Body of pancreas (tissue), 4 donors: ENCODE measurements at regions not wholly inside any gene's neighbourhood (a gene's known extent, or its start where the extent isn't known, plus 50 kb on each side); places are given as distances from the start of the nearest gene placed in this dataset.

ENCODE experiments used
- POLR2A ChIP-seq, 3 donors: fragments of 450-650 bp; IDR thresholded peaks; one replicate each; pipeline ENCODE4 v1.6.1; 2016; ENCODE audit warnings: antibody characterized with exemption in 3 of 3, mild to moderate bottlenecking in 2 of 3
- TF ChIP-seq, protein P1 (sequence below), 7 experiments: fragments of 450-650 bp in 4 of 7; fragments of 200-600 bp in 3 of 7; sonication (generic) in 3 of 7; IDR thresholded peaks; one replicate each; pipeline ENCODE4 v1.5.1; 2016 to 2019; ENCODE audit warnings: antibody characterized with exemption in 7 of 7

- TF ChIP-seq, protein P1, sequence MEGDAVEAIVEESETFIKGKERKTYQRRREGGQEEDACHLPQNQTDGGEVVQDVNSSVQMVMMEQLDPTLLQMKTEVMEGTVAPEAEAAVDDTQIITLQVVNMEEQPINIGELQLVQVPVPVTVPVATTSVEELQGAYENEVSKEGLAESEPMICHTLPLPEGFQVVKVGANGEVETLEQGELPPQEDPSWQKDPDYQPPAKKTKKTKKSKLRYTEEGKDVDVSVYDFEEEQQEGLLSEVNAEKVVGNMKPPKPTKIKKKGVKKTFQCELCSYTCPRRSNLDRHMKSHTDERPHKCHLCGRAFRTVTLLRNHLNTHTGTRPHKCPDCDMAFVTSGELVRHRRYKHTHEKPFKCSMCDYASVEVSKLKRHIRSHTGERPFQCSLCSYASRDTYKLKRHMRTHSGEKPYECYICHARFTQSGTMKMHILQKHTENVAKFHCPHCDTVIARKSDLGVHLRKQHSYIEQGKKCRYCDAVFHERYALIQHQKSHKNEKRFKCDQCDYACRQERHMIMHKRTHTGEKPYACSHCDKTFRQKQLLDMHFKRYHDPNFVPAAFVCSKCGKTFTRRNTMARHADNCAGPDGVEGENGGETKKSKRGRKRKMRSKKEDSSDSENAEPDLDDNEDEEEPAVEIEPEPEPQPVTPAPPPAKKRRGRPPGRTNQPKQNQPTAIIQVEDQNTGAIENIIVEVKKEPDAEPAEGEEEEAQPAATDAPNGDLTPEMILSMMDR (IDR thresholded peaks at IDR 0.05): no peak
- no peak for TF ChIP-seq POLR2A (IDR thresholded peaks at IDR 0.05)
These were observed 115.3 kb upstream of the NAP1L1 start for GRCh38 chr12:76199808-76200207.
